ENCODE measurements at regions not wholly inside any gene's neighbourhood (a gene's known extent, or its start where the extent isn't known, plus 50 kb on each side); places are given as distances from the start of the nearest gene placed in this dataset.

GRCh38 chr2:96427917-96428316, 77.2 kb downstream of the NEURL3 start:
- TF ChIP-seq CTCF (IDR thresholded peaks at IDR 0.05): no peak
- TF ChIP-seq POLR2AphosphoS5 (IDR thresholded peaks at IDR 0.05): no peak
